Non-pigmented ciliary epithelial cell (primary cell): ENCODE measurements at regions not wholly inside any gene's neighbourhood (a gene's known extent, or its start where the extent isn't known, plus 50 kb on each side); places are given as distances from the start of the nearest gene placed in this dataset.

ENCODE experiments used
- DNase-seq: peaks from one replicate; pipeline ENCODE4 v3.0.0-alpha.2; 2010; ENCODE audit warnings: low read depth

DNA sequence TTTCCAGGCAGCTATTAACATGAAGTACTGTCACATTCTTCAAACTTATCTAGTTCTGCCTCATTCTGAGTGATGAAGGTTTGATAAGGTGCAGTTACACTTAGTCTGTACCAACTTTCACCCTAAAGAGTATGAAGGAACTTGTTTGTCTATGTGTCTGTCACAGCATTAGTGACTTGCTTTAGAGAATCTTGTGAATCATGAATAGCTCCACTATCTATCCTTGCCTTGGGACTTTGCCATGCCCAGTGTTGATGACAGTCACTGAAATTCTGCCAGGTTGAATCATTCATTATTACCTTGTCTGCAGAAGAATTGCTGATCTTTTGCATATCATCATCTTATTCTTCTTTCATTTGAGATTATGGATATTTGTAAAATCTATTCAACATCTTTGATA is 50.9 kb upstream of the A1CF start:
- DNase-seq: no peak

DNA sequence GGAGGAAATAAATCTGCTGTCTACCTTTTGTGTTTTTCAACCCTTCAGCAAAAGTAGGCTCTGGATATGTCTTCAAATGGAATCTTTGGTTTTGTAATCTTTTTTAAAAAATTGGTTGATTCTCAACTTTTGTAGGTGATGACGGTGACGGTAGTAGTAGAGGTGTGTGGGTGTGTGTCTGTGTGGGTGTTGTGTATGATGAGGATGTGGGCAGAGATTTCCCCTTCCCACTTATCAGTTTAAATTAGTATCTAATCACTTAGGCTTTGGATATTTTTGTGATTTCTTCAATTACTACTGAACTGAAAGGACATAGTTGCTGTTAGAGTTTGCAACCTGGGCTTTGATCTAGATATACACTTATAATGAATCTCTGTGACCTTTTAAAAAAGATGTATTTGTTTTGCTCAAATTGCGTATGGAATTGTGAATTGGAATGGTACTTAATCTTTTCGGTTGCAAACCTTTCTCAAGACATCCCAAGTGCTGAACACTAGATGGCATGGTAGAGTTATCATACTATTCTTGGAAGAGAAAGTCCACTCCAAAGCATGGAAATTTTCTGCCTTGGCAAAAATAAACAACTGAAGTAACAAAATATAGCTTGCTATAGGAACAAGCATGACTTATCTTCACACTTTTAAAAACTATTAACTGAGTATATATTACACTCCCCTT is 51.9 kb upstream of the A1CF start:
- DNase-seq: no peak

DNA sequence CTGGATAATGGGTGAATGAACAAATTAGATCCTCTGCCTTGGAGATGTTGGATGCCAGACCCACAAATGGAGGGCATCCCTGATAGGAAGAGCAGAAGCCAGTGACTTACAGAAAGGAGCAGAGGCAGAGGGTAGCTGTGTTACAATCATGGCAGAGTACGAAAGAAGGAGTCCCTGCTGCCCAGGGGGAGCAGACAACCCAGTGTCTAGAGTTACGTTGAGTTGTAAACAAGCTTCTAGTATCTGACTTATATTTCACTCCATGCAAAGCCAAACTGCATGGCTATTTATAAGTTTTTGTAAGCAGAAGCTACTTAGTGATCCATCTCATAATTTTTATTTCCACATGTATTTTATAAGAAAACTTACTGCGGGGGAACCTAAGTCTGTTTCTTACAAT is 56.2 kb upstream of the A1CF start:
- no peak for DNase-seq

DNA sequence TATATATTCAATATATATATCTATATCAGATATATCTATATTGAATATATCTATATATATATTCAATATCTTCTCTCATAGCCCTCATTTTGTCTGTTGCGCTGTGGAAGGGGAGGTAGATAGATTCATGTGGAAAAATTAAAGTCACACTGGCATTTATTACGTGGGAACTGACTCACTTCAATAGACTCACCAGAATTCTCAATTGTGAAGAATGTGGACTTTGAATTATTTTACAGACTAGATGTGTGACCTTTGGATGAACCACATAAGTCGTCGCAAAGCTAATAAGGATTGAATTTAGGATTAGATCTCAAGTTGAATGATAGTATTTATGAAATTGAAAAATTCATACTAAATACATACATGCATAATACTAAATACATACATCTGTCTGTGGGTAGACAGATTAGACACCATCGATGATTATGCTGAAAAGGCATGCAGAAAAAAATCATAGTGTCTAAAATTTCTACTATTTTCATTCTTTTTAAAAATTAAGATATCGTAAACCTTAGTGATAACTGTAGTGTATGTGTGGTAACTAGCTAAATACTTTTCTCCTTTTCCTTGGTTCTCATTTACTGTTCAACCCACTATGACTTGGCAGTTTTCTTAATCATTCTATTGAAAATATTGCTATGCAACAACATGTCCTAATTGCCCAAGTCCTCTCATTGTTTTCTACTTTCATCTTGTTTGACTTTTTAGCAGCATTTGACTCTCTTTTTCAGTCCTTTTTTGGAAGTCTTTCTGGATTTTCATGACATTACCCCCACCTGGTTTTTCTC is 61.8 kb upstream of the A1CF start:
- no peak for DNase-seq

DNA sequence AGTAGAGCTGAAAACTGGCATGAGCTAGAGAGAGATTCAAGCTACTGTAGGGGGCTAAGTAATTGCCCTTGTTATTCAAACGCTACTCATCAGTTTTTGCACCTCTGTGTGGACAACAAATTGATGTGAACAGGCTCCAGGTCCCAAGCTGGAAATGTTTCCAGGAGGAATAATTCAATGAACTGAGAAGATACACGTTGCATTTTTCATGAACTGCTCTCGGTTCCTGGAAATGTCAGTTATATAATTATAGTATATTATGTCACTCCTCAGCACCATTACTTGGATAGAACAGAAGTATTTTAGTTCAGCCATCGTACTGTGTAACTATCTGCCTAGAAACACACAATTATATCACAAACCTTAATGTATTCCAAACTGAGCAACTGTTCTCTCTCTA is 65.9 kb upstream of the A1CF start:
- DNase-seq: no peak

DNA sequence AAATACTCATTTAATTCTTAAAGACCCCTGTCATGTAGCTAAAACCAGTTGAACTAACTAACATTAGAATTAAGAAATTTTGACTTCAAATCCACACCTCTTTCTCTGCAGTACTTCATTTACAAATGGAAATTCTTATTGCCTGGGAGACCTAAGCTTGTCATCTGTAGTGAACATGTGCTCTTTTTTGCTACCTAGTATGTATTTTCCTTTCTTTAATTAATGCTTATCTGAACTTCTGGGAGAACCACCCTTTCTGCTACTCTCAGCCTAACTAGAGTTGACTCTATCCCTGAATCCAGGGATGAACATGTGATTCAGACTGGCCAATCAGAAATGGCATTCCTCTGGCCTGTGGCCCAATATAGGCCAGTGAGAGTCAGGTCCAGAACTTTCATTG is 75.9 kb upstream of the A1CF start:
- no peak for DNase-seq

DNA sequence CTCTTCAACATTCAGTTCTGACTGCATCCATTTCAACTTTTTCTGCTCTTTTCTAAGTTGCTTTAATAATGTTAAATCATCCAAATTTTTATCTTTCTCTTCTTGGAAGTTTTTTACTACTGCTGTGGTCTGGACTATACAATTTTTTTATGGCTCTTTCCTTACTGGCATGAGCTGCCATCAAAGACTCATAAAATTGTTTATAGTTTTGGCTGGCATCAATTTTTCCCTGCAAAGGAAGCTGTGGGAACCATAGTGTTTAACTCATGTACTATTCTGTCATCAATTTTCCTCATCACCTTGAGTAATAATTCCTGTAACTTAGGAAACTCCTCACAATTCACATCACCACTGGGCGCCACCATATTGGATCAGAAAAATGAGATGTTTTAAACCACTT is 77.6 kb upstream of the A1CF start:
- DNase-seq: no peak

DNA sequence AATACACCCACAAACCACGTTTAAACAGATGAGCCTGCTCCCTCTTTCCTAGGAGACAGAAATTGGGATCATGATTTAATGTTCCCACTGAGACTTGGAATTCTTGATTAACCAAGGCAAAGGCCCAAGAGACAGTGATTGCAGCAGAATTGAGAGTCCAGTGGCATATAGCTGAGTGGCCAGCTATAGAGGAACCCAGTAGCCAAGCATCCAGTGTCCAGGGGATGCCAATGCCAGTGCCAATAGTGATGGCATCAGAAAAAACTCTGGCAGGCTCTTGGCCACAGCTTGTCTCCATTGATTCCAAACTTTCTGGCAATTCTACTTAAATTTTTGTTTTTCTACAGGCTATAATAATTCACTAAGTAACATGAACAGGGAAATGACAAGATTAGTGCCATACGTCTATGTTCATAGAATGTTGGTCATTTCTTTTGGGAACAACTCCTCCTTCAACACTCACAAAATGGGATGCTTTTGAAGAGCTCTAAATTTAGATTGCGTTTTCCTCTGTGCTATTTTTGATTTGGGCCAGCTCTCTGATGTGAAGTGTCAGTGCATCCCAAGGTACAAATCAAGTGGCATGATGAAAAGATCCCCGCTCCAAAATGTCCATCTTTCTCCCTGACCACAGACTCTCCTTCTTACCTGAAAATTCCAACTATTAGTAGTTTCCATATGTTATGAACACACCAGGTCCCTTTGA is 83.1 kb upstream of the A1CF start:
- no peak for DNase-seq

DNA sequence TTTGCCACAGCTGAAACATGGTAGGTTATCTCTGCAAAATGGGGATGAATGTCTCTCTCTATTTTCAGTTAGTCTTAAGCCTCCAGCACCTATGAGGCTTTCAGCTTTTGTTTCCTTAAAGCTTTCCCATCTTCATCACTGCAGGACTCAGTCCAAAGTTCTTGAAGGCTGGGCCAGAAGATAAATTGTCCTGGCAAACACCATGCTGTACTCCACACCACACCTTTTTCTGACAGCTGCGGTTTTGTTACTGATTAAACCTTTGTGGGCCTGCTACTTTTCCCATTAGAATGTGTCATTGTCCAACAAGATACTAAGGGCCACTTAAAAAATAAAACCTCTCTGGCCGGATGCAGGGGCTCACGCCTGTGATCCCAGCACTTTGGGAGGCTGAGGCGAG is 87.2 kb upstream of the A1CF start:
- no peak for DNase-seq

DNA sequence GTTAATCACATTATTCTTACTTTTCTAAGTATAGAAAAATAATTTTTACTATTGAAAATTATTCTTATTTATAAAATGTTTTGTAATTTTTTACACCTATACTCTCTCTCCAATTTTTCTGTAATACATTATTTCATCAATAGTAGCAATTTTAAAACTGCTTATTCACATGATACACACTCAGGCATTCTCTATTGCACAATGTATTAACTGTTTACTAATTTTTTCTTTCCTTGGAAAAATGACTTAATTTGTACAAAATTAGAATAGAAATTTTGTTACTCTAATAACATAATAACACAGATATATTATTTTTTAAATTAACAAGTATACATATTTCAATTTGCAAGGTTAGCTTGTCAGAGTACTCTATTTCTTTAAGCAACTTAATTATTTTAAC is 92.9 kb upstream of the PRKG1 start:
- DNase-seq: no peak

DNA sequence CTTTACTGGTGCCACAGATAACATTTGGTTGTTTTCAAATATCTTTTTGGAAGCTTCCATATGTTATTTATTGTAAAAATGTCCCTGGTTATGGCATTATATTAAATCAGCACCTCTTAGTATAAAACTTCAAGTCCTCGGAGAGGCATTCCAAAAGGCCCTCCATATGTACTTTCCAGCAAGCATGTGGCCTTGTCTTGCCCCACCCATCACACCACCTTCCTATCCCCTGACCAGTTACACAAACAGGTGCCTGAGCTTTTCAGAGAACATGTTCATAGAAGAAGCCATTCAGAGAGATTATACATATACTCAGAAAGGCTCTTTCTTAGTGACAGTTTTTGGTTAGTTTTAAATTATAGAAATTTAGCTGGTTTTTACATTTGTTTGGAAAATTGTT is 92.4 kb upstream of the PRKG1 start:
- DNase-seq: no peak

DNA sequence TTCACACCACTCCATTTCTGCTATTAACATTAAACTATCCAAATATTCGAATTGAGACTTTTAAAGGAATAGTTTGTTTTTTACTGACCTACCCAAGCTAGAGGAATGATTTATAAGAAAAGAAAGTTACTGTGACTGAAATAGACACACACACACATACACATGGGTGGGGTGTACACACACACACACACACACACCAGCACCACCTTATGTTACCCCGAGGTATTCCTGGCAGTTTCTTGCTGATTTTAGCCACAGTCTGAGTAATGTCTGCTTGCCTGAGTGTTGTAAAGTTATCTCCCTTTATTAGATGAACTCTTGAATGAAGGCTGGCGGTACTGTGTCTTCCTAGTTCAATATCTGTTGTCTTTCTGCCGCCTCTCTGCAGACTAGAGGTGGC is 91.3 kb upstream of the PRKG1 start:
- DNase-seq: no peak

DNA sequence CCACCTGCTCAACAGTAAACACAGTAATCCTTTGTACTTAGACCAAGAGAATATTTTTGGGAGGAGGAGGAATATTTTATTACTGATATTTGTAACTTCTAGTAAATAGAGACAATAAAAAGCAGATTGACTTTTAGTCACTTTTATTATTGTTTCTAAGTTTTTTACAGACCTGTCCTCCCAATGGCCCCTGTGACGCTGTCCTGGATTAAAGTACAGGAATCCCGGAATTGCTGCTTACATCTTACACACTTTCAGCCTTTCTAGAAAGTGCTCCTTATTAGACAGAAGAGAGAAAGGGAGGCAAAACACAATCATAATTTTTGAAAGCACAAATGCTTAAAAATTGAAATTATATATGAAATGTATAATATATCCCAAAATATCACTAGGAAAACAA is 86.4 kb upstream of the PRKG1 start:
- DNase-seq: no peak

DNA sequence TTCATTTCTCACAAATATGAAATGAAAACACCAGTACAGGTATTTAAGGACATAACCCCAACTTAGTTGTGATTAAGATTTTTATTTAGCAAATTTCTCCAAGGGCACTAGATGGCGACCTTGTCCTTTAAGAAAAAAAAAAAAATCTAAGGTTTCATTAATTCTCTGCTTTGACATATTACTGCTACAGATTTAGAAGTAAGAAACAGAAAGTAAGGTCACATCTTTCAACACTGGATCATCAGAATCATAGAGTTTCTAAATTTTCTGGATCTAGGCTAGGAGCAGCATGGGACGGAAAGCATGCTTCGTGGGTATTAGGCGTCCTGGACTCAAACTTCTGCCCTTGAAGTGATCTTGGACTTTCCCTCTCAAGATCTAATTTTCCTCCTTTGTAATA is 85.5 kb upstream of the PRKG1 start:
- no peak for DNase-seq

DNA sequence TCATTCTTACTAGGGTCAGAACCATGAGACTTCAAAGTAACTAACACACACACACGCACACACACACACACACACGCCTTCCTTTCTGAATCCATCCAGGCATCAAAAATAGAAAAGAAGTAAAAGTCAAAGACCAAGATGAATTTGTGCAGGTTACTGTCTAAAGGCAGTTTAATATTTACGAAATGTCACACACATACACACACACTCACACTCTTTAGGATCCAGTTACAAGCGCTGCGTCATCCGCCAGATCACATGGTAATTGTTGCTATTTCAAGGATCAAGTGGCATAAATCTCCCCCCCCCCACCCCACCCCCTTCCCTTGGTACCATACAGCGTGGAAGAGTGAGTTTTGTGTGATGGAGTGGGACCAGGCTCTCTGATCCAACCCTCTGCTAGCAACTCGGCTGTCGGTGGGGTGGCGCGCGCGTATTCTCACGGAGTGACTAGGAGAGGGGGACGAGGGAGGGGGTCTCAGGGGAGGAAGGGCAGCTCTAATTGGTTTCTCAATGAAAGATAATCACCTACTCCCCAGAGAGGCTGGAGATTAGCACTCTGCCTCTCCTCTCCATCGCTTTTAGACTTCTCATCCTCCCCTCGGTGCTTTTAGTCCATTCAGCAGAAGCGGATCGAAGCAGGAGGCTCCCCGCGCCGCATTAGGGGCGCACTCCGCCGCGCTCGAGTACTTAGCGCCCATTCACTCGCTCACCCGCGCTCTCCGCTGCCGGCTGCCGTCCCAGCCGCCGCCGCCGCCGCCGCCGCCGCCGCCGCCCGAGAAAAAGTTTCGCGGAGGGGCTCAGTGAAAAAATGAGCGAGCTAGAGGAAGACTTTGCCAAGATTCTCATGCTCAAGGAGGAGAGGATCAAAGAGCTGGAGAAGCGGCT is 83.5 kb upstream of the PRKG1 start:
- DNase-seq: peak; percentile 52

DNA sequence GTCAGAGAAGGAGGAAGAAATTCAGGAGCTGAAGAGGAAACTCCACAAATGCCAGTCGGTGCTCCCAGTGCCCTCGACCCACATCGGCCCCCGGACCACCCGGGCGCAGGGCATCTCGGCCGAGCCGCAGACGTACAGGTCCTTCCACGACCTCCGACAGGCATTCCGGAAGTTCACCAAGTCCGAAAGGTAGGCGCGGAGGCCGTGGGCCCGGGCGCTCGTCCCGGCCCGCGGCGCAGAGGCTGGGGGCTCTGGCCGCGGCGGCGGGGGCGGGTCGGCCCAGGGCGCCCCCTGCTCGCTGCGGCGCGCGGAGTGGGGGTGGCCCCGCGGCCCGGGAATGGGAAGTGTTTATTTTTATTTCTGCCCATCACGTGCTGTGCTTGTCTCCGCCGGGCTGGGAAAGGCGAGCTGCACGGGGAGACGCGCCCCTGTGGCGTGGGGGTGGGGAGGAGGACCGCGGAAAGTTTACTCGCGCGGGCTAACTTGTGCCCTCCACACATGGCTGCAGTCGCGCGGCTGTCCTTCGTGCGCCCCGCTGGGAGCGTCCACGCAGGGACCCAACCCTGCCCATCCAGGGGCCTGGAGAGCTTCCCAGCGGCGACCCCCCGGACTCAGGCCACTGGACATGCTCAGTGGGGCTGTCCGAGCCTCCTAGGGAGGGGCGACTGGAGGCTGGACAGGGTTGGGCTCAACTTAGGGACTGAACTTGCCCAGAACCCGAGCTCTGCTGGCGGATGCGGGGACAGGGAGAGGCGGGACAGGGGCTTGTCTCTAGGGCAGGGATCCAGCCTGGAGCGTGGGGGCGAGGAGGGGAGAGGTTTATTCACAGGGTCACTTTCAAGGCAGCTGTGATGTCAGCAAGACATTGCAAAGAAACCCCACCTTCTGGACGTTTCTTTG is 82.6 kb upstream of the PRKG1 start:
- no peak for DNase-seq

DNA sequence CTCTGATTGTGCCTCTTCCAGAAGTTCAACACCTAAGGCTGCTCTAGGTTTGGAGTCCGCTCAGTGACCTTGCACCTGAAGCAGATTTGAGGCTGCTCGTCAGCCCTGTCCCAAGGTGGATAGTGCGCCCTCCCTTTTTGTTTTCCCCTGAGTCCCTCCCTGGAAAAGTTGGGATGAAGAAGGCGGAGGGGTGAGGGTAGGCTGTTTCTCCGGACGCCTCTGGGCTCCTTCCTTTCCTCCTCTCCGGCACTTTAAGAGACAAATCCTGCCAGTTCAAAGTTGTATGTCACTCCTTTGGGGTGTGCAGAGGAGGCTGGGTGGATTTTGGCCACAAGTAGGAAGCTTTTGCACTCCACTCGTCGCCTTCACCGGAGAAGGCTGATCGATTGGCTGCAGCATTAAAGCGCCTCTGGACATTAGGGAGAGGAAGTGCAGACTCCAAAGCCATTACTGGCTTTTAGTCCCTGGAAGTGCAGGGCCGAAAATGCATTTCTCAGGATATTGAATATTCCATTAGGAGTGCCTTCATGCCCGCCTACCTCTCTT is 81.9 kb upstream of the PRKG1 start:
- no peak for DNase-seq

DNA sequence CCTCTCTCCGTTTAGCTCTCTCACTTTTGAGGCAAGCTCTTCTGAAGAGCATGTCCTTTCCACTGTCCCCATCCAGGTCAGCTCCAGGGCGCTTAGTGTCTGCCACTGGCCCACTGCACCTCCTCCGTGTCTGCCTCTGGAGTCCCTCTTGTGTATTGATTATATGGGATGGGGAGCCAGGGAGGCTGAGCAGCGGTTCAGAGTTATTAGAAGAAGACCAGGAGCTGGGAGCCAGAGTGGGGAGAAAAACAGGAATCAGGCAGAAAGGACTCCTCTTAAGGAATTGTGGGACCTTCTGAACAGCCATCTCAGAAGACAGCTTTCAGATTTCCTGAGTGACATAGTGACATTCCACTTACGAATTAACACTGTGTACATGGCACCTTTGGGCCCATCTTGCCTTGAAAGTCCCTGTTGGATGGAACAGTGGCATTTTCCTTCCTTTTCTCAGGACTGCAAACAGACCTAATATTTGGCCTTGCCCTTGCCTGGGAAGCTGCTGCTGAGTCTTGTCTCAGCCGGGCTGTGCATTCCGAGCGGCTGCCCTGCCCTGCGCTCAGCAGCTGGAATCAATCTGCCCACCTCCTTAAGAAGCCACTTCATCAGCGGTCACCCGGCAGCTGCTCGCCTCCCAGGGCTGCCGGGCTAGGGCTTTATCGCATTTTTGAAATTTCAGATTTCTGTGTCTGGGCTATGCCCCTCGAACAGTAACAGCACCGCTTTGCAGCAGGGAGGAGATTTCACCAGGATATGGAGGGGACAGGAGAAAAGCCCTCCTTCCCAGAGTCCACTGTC is 81.1 kb upstream of the PRKG1 start:
- DNase-seq: peak; percentile 38

DNA sequence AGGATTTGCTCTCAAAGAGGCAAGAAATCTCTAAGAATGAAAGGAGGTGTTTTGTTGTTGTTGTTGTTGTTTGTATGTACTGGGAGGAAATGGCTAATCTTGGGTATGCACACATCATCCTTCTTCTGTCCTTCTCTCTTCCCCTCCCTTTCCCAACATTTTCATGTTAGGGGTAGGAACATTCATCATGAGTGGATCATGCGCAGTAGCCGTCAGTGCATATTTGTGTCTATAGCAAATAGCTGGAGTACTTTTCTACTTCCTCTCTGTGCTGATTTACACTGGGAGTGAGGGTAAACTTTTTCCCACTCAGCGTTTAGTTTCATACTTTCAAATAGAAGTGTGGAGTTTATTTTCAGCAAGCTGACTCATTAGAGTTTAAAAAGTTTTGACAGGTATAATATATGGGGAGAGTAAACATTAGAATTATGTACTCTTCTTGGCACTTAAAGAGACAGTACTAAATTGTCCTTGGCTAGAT is 80.5 kb upstream of the PRKG1 start:
- DNase-seq: peak; percentile 32

DNA sequence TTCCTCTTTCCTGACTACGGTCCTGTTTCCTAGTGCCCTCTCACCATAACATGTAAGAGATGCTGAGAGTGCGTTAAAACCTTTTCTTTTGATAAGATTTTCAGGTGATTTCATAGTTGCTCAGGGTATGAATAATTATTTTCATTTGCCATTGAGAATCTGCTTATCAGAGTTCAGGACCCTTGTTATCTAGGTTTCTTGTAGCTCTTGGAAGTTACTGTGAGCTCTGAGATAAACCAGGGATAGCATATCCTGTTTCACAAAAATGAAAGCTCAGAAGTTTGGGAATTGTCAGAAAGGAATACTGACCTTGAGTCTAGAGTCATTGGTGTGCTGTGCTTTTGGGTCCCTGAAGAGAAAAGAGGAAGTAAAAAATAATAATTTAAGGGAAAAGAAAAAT is 76.8 kb upstream of the PRKG1 start:
- no peak for DNase-seq
